ENCODE measurements at regions not wholly inside any gene's neighbourhood (a gene's known extent, or its start where the extent isn't known, plus 50 kb on each side); places are given as distances from the start of the nearest gene placed in this dataset.

- TF ChIP-seq EZH2phosphoT487 (IDR thresholded peaks at IDR 0.05; ENCODE audit: insufficient read depth, low read depth) (no peak), EZH2 (IDR thresholded peaks at IDR 0.05; ENCODE audit: insufficient read depth, poor library complexity, severe bottlenecking) (no peak)
Measured at GRCh38 chr12:124140944-124141486, 153.9 kb upstream of the RFLNA start.

Data from GM23248 (cell line).